H1 (cell line): ENCODE measurements at regions not wholly inside any gene's neighbourhood (a gene's known extent, or its start where the extent isn't known, plus 50 kb on each side); places are given as distances from the start of the nearest gene placed in this dataset.

Experiments
- CTCF ChIA-PET: fragments of 300-600 bp; sonication (Branson Sonifier 250); formaldehyde crosslinking; loops from one replicate; lab custom pipeline; 2021; ENCODE audit not compliant: partially characterized antibody; lab: Charles Lee
- POLR2A ChIA-PET: fragments of 300-600 bp; sonication (Branson Sonifier 250); formaldehyde crosslinking; loops from one replicate; lab custom pipeline; 2021; ENCODE audit warnings: inconsistent platforms; ENCODE audit not compliant: partially characterized antibody; lab: Charles Lee
- DNase-seq, 2 experiments: peaks; one replicate each; pipeline versions ENCODE4 v3.0.0 to v3.0.0-alpha.2; 2010 to 2022; ENCODE audit warnings: low spot score in 2 of 2, low read depth in 1 of 2, mixed read lengths in 1 of 2
- FAIRE-seq: peaks from 2 replicates; lab custom pipeline; 2011; peaks lifted over from hg19 to GRCh38; lab: Jason Lieb, UNC
- H2AFZ ChIP-seq: 2 replicates; pipeline ENCODE4 v1.8.1; 2012; ENCODE audit warnings: low read length, inconsistent platforms
- H2AK5ac ChIP-seq: 2 replicates; pipeline ENCODE4 v1.6.1; 2013; ENCODE audit warnings: low read depth, low read length
- H2BK120ac ChIP-seq: replicated peaks from 2 replicates; pipeline ENCODE3; 2013; ENCODE audit warnings: low read depth, low read length, inconsistent platforms
- H2BK12ac ChIP-seq: 2 replicates; pipeline ENCODE4 v1.6.1; 2013; ENCODE audit warnings: low read depth, low read length
- H2BK15ac ChIP-seq: 2 replicates; pipeline ENCODE4 v1.6.1; 2013; ENCODE audit warnings: low read length
- H2BK20ac ChIP-seq: 2 replicates; pipeline ENCODE4 v1.6.1; 2013; ENCODE audit warnings: low read length
- H2BK5ac ChIP-seq: 2 replicates; pipeline ENCODE4 v1.6.1; 2013; ENCODE audit warnings: low read depth, low read length
- H3K14ac ChIP-seq: 2 replicates; pipeline ENCODE4 v1.6.1; 2013; ENCODE audit warnings: inconsistent platforms; ENCODE audit not compliant: insufficient read length
- H3K18ac ChIP-seq: 2 replicates; pipeline ENCODE4 v1.6.1; 2013; ENCODE audit warnings: low read length; ENCODE audit errors: extremely low read depth
- H3K23ac ChIP-seq: 2 replicates; pipeline ENCODE4 v1.6.1; 2013; ENCODE audit warnings: inconsistent platforms; ENCODE audit not compliant: insufficient read length
- H3K23me2 ChIP-seq: 2 replicates; pipeline ENCODE4 v1.6.1; 2013; ENCODE audit warnings: low read depth, low read length
- H3K27ac ChIP-seq: 2 replicates; pipeline ENCODE4 v1.6.1; 2011; ENCODE audit warnings: low read depth, low read length, inconsistent platforms
- H3K27me3 ChIP-seq, 4 experiments: replicated peaks in 1 of 4; 1 replicate in 1 of 4; 2 replicates in 3 of 4; pipeline versions ENCODE4 v1.6.1 to v1.8.1; 2011 to 2013; ENCODE audit warnings: low read length in 3 of 4, mild to moderate bottlenecking in 3 of 4, inconsistent platforms in 2 of 4, mixed read lengths in 2 of 4, moderate library complexity in 1 of 4; ENCODE audit not compliant: control insufficient read depth in 3 of 4, insufficient read depth in 3 of 4; ENCODE audit errors: extremely low read depth in 1 of 4
- H3K36me3 ChIP-seq, 4 experiments: 2 replicates each; pipeline versions ENCODE4 v1.6.1 to v1.8.1; 2011 to 2013; ENCODE audit warnings: mild to moderate bottlenecking in 4 of 4, low read length in 3 of 4, moderate library complexity in 2 of 4, control low read depth in 1 of 4, inconsistent platforms in 1 of 4; ENCODE audit not compliant: insufficient read depth in 4 of 4, control insufficient read depth in 2 of 4
- H3K4ac ChIP-seq: replicated peaks from 2 replicates; pipeline ENCODE3; 2013; ENCODE audit warnings: low read length, low read depth, mixed read lengths, inconsistent platforms; ENCODE audit not compliant: insufficient read length
- H3K4me1 ChIP-seq, 4 experiments: replicated peaks in 1 of 4; 1 replicate in 1 of 4; 2 replicates in 3 of 4; pipeline versions ENCODE4 v1.6.1 to v1.8.1; 2011 to 2013; ENCODE audit warnings: low read length in 3 of 4, inconsistent platforms in 2 of 4, mixed read lengths in 1 of 4; ENCODE audit not compliant: insufficient read depth in 4 of 4, control insufficient read depth in 3 of 4
- H3K4me2 ChIP-seq, 2 experiments: 2 replicates each; pipeline versions ENCODE4 v1.6.1 to v1.8.1; 2011 to 2013; ENCODE audit warnings: low read depth in 2 of 2, low read length in 2 of 2, control low read depth in 1 of 2, inconsistent platforms in 1 of 2, mild to moderate bottlenecking in 1 of 2; ENCODE audit not compliant: insufficient read depth in 1 of 2
- H3K4me3 ChIP-seq, 4 experiments: fragments of 200-600, 300-600 bp in 1 of 4; sonication (generic), shearing (Covaris generic), sonication (Bioruptor Twin) in 1 of 4; 2 replicates each; pipeline versions ENCODE4 v1.5.1 to v1.8.1; 2011 to 2016; ENCODE audit warnings: low read length in 4 of 4, low read depth in 3 of 4, control low read depth in 2 of 4, inconsistent platforms in 2 of 4, mild to moderate bottlenecking in 2 of 4, mixed read lengths in 1 of 4, moderate library complexity in 1 of 4; ENCODE audit not compliant: insufficient read depth in 2 of 4; ENCODE audit errors: extremely low read depth in 1 of 4
- H3K56ac ChIP-seq: replicated peaks from 2 replicates; pipeline ENCODE3; 2013; ENCODE audit warnings: low read depth, mild to moderate bottlenecking, mixed read lengths, low read length, inconsistent platforms; ENCODE audit not compliant: insufficient read length
- H3K79me1 ChIP-seq: 2 replicates; pipeline ENCODE4 v1.6.1; 2013; ENCODE audit warnings: low read depth, low read length, control low read depth
- H3K79me2 ChIP-seq, 2 experiments: 2 replicates each; pipeline versions ENCODE4 v1.6.1 to v1.8.1; 2012 to 2013; ENCODE audit warnings: low read length in 2 of 2, mild to moderate bottlenecking in 2 of 2, inconsistent platforms in 1 of 2; ENCODE audit not compliant: insufficient read depth in 2 of 2, control insufficient read depth in 1 of 2
- H3K9ac ChIP-seq, 4 experiments: replicated peaks in 1 of 4; 1 replicate in 1 of 4; 2 replicates in 3 of 4; pipeline versions ENCODE4 v1.6.1 to v1.8.1; 2011 to 2013; ENCODE audit warnings: low read depth in 3 of 4, low read length in 3 of 4, control low read depth in 2 of 4, mild to moderate bottlenecking in 2 of 4, moderate library complexity in 2 of 4, inconsistent platforms in 1 of 4; ENCODE audit errors: extremely low read depth in 1 of 4
- H3K9me3 ChIP-seq, 2 experiments: 2 replicates each; pipeline versions ENCODE4 v1.6.1 to v1.8.1; 2012 to 2013; ENCODE audit warnings: mild to moderate bottlenecking in 2 of 2, moderate library complexity in 2 of 2, control low read depth in 1 of 2, inconsistent platforms in 1 of 2, low read depth in 1 of 2, low read length in 1 of 2, mixed read lengths in 1 of 2; ENCODE audit not compliant: insufficient read depth in 2 of 2
- H4K20me1 ChIP-seq, 2 experiments: replicated peaks in 1 of 2; 2 replicates each; pipeline versions ENCODE3 to v1.8.1; 2011 to 2013; ENCODE audit warnings: inconsistent platforms in 2 of 2, low read length in 2 of 2, mild to moderate bottlenecking in 1 of 2; ENCODE audit not compliant: insufficient read depth in 2 of 2, control insufficient read depth in 1 of 2
- H4K5ac ChIP-seq: 2 replicates; pipeline ENCODE4 v1.6.1; 2013; ENCODE audit warnings: low read length, low read depth, mixed read lengths, inconsistent platforms; ENCODE audit not compliant: insufficient read length
- H4K8ac ChIP-seq: 2 replicates; pipeline ENCODE4 v1.8.0; 2013; ENCODE audit warnings: mild to moderate bottlenecking, moderate library complexity, low read length, inconsistent platforms; ENCODE audit not compliant: insufficient read depth; ENCODE audit errors: extremely low read depth
- H4K91ac ChIP-seq: replicated peaks from 2 replicates; pipeline ENCODE3; 2013; ENCODE audit warnings: low read length, mixed read lengths, inconsistent platforms; ENCODE audit not compliant: insufficient read length
- BCL11A ChIP-seq, 2 experiments: IDR thresholded peaks; one replicate each; pipeline ENCODE4 v1.6.1; 2011; ENCODE audit warnings: low read depth in 2 of 2, low read length in 2 of 2, mild to moderate bottlenecking in 2 of 2
- CBX8 ChIP-seq: fragments of 300-800, 300-1000 bp; sonication (generic); IDR thresholded peaks from 2 replicates; pipeline ENCODE4 v1.7.1; 2016; ENCODE audit warnings: low read depth, low read length, borderline replicate concordance
- CHD1 ChIP-seq: IDR thresholded peaks from 2 replicates; pipeline ENCODE4 v1.6.1; 2012; ENCODE audit warnings: low read depth, low read length, improper control_type of control experiment
- CHD2 ChIP-seq: IDR thresholded peaks from 2 replicates; pipeline ENCODE4 v1.6.1; 2012; ENCODE audit warnings: low read length, improper control_type of control experiment
- CTBP2 ChIP-seq: IDR thresholded peaks from 2 replicates; pipeline ENCODE4 v1.7.0; 2011; ENCODE audit warnings: borderline replicate concordance, mild to moderate bottlenecking, moderate library complexity, mixed read lengths, low read length; ENCODE audit not compliant: insufficient read depth, insufficient read length
- HDAC2 ChIP-seq, 2 experiments: fragments of 300-600 bp in 1 of 2; sonication (generic) in 1 of 2; IDR thresholded peaks; 2 replicates each; pipeline ENCODE4 v1.6.1; 2011 to 2012; ENCODE audit warnings: low read depth in 2 of 2, low read length in 2 of 2, mild to moderate bottlenecking in 2 of 2, moderate library complexity in 2 of 2, borderline replicate concordance in 1 of 2, inconsistent platforms in 1 of 2
- KDM1A ChIP-seq: fragments of 200-600, 300-600 bp; sonication (generic); IDR thresholded peaks from 2 replicates; pipeline ENCODE4 v1.7.1; 2016; ENCODE audit warnings: mild to moderate bottlenecking, low read length, borderline replicate concordance
- KDM5A ChIP-seq: fragments of 200-600 bp; IDR thresholded peaks from 2 replicates; pipeline ENCODE4 v1.7.1; 2012; ENCODE audit warnings: mild to moderate bottlenecking, low read length, inconsistent platforms, mixed read lengths
- PHF8 ChIP-seq: fragments of 200-600 bp; sonication (generic); conservative IDR thresholded peaks from 2 replicates; pipeline ENCODE4 v1.7.1; 2012; ENCODE audit warnings: low read depth, mild to moderate bottlenecking, inconsistent platforms, low read length, moderate library complexity
- TBP ChIP-seq: IDR thresholded peaks from 2 replicates; pipeline ENCODE4 v1.6.1; 2011; ENCODE audit warnings: low read depth, low read length, improper control_type of control experiment
- ZNF274 ChIP-seq: IDR thresholded peaks from 2 replicates; pipeline ENCODE4 v1.7.0; 2012; ENCODE audit warnings: low read length, borderline replicate concordance; ENCODE audit errors: extremely low read depth
- WGBS, 2 experiments: shearing (Covaris generic) in 1 of 2; methylation state at CpG; one replicate each; pipeline versions ENCODE4 v1.1.6 to v1.1.7; 2013 to 2015; ENCODE audit warnings: low lambda C conversion rate in 2 of 2, mixed read lengths in 2 of 2, inconsistent platforms in 1 of 2, low coverage in 1 of 2, missing lambda C conversion rate in 1 of 2; ENCODE audit not compliant: insufficient replicate concordance in 2 of 2, insufficient coverage in 1 of 2, insufficient read length in 1 of 2; ENCODE audit errors: extremely low coverage in 1 of 2, missing lambda C conversion rate in 1 of 2; 5-methylcytosine and 5-hydroxymethylcytosine counted together
- TF ChIP-seq, protein P1 (sequence below): IDR thresholded peaks from 2 replicates; pipeline ENCODE4 v1.6.1; 2012; ENCODE audit warnings: inconsistent platforms
- TF ChIP-seq, protein P2 (sequence below): IDR thresholded peaks from 2 replicates; pipeline ENCODE4 v1.6.1; 2012; ENCODE audit warnings: inconsistent platforms

DNA sequence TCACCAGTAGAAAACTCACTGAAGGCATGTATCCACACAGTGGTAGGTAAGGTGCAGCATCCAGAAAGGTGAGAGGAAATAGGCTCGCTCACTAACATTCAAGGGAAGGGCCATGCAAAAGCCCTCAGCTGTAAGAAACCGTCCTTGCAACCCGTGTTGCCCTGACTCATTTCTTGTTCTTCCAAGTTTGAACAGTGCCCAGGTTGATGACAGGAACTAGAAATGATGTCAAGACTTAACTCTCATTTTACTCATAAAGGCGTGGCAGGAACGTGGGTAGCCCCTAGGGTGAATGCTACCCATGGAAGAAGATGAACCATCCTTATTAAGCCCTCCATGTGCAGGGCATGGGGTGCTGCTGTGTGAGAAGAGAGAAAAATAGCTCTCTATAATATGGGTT, 187.6 kb downstream of the CD83 start:
- H3K79me2 ChIP-seq: no peaks in the 10 kb centered on the region
- no peak for FAIRE-seq
- H2AFZ ChIP-seq: no peak overlapping the region
- CTCF ChIA-PET: no interaction called here
- H4K8ac ChIP-seq: no peak overlapping the region
- no peak overlapping the region for H3K4ac ChIP-seq
- H3K4me3 ChIP-seq: no peak overlapping the region
- H2BK12ac ChIP-seq: peak overlapping the region; percentile 53; the same call in 1 of the 2 replicates
- H2BK120ac ChIP-seq: no peak overlapping the region
- no peak overlapping the region for H3K23ac ChIP-seq
- no peaks in the 10 kb centered on the region; a peak in 2 of 8 replicates for H3K36me3 ChIP-seq
- no peak overlapping the region for H3K4me2 ChIP-seq
- H2BK20ac ChIP-seq: peak overlapping the region; percentile 63; the same call in 1 of the 2 replicates
- H3K14ac ChIP-seq: no peak overlapping the region
- no peak overlapping the region for H2AK5ac ChIP-seq
- no peaks in the 10 kb centered on the region for H3K79me1 ChIP-seq
- H3K23me2 ChIP-seq: no peaks in the 10 kb centered on the region
- peaks cover 3 to 8% of the 10 kb centered on the region in 2 experiments; a peak in 3 of 4 replicates for H3K9me3 ChIP-seq
- H4K5ac ChIP-seq: no peak overlapping the region
- H3K4me1 ChIP-seq: peaks cover 0 to 4% (median under 1%) of the 10 kb centered on the region in 4 experiments; a peak in 2 of 7 replicates
- no peak for DNase-seq
- H3K18ac ChIP-seq: no peak overlapping the region
- 88% methylated on average over 5 of the region's 5 CpGs; no CpG with 5 or more reads in 1 of the 2 experiments for WGBS, 2 experiments
- H3K27me3 ChIP-seq: 0 out of 7 replicates have a peak, but pooled peaks cover 0 to 2% (median 0%) of the 10 kb centered on the region in 4 experiments
- H4K20me1 ChIP-seq: no peaks in the 10 kb centered on the region
- POLR2A ChIA-PET: interaction anchor here (0.5 to 1.1 kb wide), 4 partner anchors 8 to 90 kb away, joined by 3 to 4 read pairs (median 4); no protein-coding TSS in a partner anchor
- H4K91ac ChIP-seq: no peak overlapping the region
- no peak overlapping the region for H3K27ac ChIP-seq
- H3K56ac ChIP-seq: no peak overlapping the region
- no peak overlapping the region for H3K9ac ChIP-seq
- no peak overlapping the region for H2BK5ac ChIP-seq
- H2BK15ac ChIP-seq: no peak overlapping the region
- no peak for TF ChIP-seq PHF8
- TF ChIP-seq HDAC2 (IDR thresholded peaks at IDR 0.05; ENCODE audit: borderline replicate concordance in 1 of 2, low read depth in 2 of 2, low read length in 2 of 2): no peak
- TF ChIP-seq, protein P1, sequence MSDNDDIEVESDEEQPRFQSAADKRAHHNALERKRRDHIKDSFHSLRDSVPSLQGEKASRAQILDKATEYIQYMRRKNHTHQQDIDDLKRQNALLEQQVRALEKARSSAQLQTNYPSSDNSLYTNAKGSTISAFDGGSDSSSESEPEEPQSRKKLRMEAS: no peak
- no peak for TF ChIP-seq ZNF274
- no peak for TF ChIP-seq BCL11A (IDR thresholded peaks at IDR 0.05; ENCODE audit: low read depth in 2 of 2, low read length in 2 of 2)
- TF ChIP-seq CBX8: no peak
- no peak for TF ChIP-seq CTBP2
- TF ChIP-seq TBP: no peak
- TF ChIP-seq, protein P2, sequence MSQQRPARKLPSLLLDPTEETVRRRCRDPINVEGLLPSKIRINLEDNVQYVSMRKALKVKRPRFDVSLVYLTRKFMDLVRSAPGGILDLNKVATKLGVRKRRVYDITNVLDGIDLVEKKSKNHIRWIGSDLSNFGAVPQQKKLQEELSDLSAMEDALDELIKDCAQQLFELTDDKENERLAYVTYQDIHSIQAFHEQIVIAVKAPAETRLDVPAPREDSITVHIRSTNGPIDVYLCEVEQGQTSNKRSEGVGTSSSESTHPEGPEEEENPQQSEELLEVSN: no peak
- TF ChIP-seq KDM1A: no peak
- TF ChIP-seq KDM5A: no peak
- no peak for TF ChIP-seq CHD1
- TF ChIP-seq CHD2: no peak
